Esophagus squamous epithelium (tissue), 5 donors: ENCODE measurements at regions not wholly inside any gene's neighbourhood (a gene's known extent, or its start where the extent isn't known, plus 50 kb on each side); places are given as distances from the start of the nearest gene placed in this dataset.

Experiments
- DNase-seq: peaks from one replicate; lab custom pipeline; 2025; lab: John Stamatoyannopoulos, UW
- H3K27ac ChIP-seq, 4 donors: fragments of 200-600 bp; sonication (generic); one replicate each; pipeline ENCODE4 v1.5.1; 2016 to 2019; ENCODE audit warnings: mild to moderate bottlenecking in 1 of 4
- H3K27me3 ChIP-seq, 4 donors: fragments of 200-600 bp; sonication (generic); 1 replicate in 3 of 4; 2 replicates in 1 of 4; pipeline versions ENCODE4 v1.5.1 to v1.6.0; 2017 to 2021; ENCODE audit warnings: antibody characterized with exemption in 1 of 4
- H3K36me3 ChIP-seq, 3 donors: fragments of 200-600 bp; sonication (generic); one replicate each; pipeline ENCODE4 v1.5.1; 2016 to 2019
- H3K4me1 ChIP-seq, 3 donors: fragments of 200-600 bp; sonication (generic); one replicate each; pipeline ENCODE4 v1.5.1; 2017 to 2019
- H3K4me3 ChIP-seq, 4 donors: fragments of 200-600 bp; sonication (generic); 1 replicate in 3 of 4; 2 replicates in 1 of 4; pipeline ENCODE4 v1.5.1; 2016 to 2019; ENCODE audit warnings: mild to moderate bottlenecking in 2 of 4, moderate library complexity in 1 of 4
- H3K9me3 ChIP-seq, 3 donors: fragments of 200-600 bp; sonication (generic); one replicate each; pipeline ENCODE4 v1.5.1; 2016 to 2019
- CTCF ChIP-seq, 6 experiments: fragments of 450-650 bp in 4 of 6; fragments of 200-600 bp in 2 of 6; sonication (generic) in 2 of 6; IDR thresholded peaks; one replicate each; pipeline ENCODE4 v1.5.1; 2016 to 2019; ENCODE audit warnings: antibody characterized with exemption in 6 of 6, mild to moderate bottlenecking in 4 of 6, moderate library complexity in 4 of 6
- POLR2A ChIP-seq, 4 donors: fragments of 450-650 bp; IDR thresholded peaks; one replicate each; pipeline ENCODE4 v1.6.1; 2017; ENCODE audit warnings: antibody characterized with exemption in 4 of 4, mild to moderate bottlenecking in 4 of 4, moderate library complexity in 3 of 4
- WGBS, 2 donors: methylation state at CpG; one replicate each; pipeline ENCODE4 v1.1.5; 2018; 5-methylcytosine and 5-hydroxymethylcytosine counted together
- intact Hi-C: fragments of 100-400 bp; cut with DNase I; formaldehyde crosslinking; loops from one replicate; pipeline ENCODE4 v1.15.0; 2022
- donor health status: DM: yes; HTN: yes; CAD: no.

- intact Hi-C loops: no loop called here
- Histone ChIP-seq H3K27ac (no peak overlapping the region), H3K36me3 (no peaks in the 10 kb centered on the region), H3K4me3 (no peak overlapping the region), H3K4me1 (no peaks in the 10 kb centered on the region), H3K9me3 (no peaks in the 10 kb centered on the region), H3K27me3 (no peaks in the 10 kb centered on the region)
- TF ChIP-seq POLR2A (IDR thresholded peaks at IDR 0.05): no peak
- no peak for TF ChIP-seq CTCF (IDR thresholded peaks at IDR 0.05)
- no peak for DNase-seq
These were observed 898.1 kb downstream of the XPNPEP1 start for GRCh38 chr10:109025172-109025571.

GRCh38 chr10:109022417-109023049 is 900.8 kb downstream of the XPNPEP1 start:
- Histone ChIP-seq H3K36me3 (no peaks in the 10 kb centered on the region), H3K27me3 (no peaks in the 10 kb centered on the region), H3K9me3 (no peaks in the 10 kb centered on the region), H3K4me3 (no peak overlapping the region), H3K27ac (no peak overlapping the region), H3K4me1 (no peaks in the 10 kb centered on the region)
- TF ChIP-seq POLR2A (IDR thresholded peaks at IDR 0.05) (no peak), CTCF (IDR thresholded peaks at IDR 0.05) (no peak)
- DNase-seq: no peak
- intact Hi-C loops: no loop called here
- WGBS, 2 donors: 62 to 81% methylated on average over 1 of the region's 1 CpG

- TF ChIP-seq CTCF (IDR thresholded peaks at IDR 0.05) (no peak), POLR2A (IDR thresholded peaks at IDR 0.05) (no peak)
- Histone ChIP-seq H3K27me3 (no peaks in the 10 kb centered on the region), H3K36me3 (no peaks in the 10 kb centered on the region), H3K4me1 (no peaks in the 10 kb centered on the region), H3K4me3 (no peak overlapping the region), H3K9me3 (no peaks in the 10 kb centered on the region), H3K27ac (no peak overlapping the region)
- DNase-seq: no peak
- 52 to 56% methylated on average over 6 of the region's 6 CpGs for WGBS, 2 donors
- intact Hi-C loops: no loop called here
These were observed 904.3 kb downstream of the XPNPEP1 start for GRCh38 chr10:109019001-109019424.

- Histone ChIP-seq H3K4me3 (no peak overlapping the region), H3K36me3 (no peaks in the 10 kb centered on the region), H3K4me1 (no peaks in the 10 kb centered on the region), H3K9me3 (no peaks in the 10 kb centered on the region), H3K27ac (no peak overlapping the region), H3K27me3 (no peaks in the 10 kb centered on the region)
- TF ChIP-seq CTCF (IDR thresholded peaks at IDR 0.05) (no peak), POLR2A (IDR thresholded peaks at IDR 0.05) (no peak)
- 58 to 60% methylated on average over 1 of the region's 1 CpG for WGBS, 2 donors
- no peak for DNase-seq
- intact Hi-C loops: no loop called here
These were observed 915.8 kb downstream of the XPNPEP1 start for GRCh38 chr10:109007514-109007913.

GRCh38 chr10:108990441-108990840 is 932.9 kb downstream of the XPNPEP1 start:
- Histone ChIP-seq H3K27ac (no peak overlapping the region), H3K27me3 (no peaks in the 10 kb centered on the region), H3K4me3 (no peak overlapping the region), H3K36me3 (no peaks in the 10 kb centered on the region), H3K9me3 (no peaks in the 10 kb centered on the region), H3K4me1 (no peaks in the 10 kb centered on the region)
- no peak for DNase-seq
- no peak for TF ChIP-seq CTCF (IDR thresholded peaks at IDR 0.05)
- TF ChIP-seq POLR2A (IDR thresholded peaks at IDR 0.05): no peak
- 55 to 71% methylated on average over 3 to 5 of the region's 5 CpGs for whole genome bisulfite sequencing, 2 donors
- intact Hi-C loops: no loop called here
